GM23338 (cell line): ENCODE measurements at regions not wholly inside any gene's neighbourhood (a gene's known extent, or its start where the extent isn't known, plus 50 kb on each side); places are given as distances from the start of the nearest gene placed in this dataset.

ENCODE experiments used
- EZH2 ChIP-seq: fragments of 200-600 bp; sonication (generic); IDR thresholded peaks from one replicate; pipeline ENCODE4 v1.8.0; 2017; ENCODE audit warnings: antibody characterized with exemption, mild to moderate bottlenecking, low read depth; ENCODE audit not compliant: unreplicated experiment
- EZH2phosphoT487 ChIP-seq: fragments of 200-600 bp; sonication (generic); IDR thresholded peaks from one replicate; pipeline ENCODE4 v1.8.1; 2018; ENCODE audit warnings: antibody characterized with exemption; ENCODE audit not compliant: unreplicated experiment
- JUNB ChIP-seq: IDR thresholded peaks from one replicate; pipeline ENCODE4 v1.6.1; 2016; ENCODE audit warnings: antibody characterized with exemption; ENCODE audit not compliant: unreplicated experiment
- POLR2AphosphoS5 ChIP-seq: IDR thresholded peaks from 2 replicates; pipeline ENCODE4 v1.6.1; 2016; ENCODE audit warnings: antibody characterized with exemption, low read depth
- ZNF331 ChIP-seq: fragments of 250-450 bp; sonication (Bioruptor Pico); IDR thresholded peaks from 2 replicates; pipeline ENCODE4 v1.5.0; 2020; ENCODE audit warnings: low read depth, mild to moderate bottlenecking, moderate library complexity
- TF ChIP-seq, protein P1 (sequence below), 2 experiments: fragments of 200-600 bp in 1 of 2; sonication (generic) in 1 of 2; conservative IDR thresholded peaks; 2 replicates each; pipeline versions ENCODE4 v1.5.1 to v1.6.1; 2016 to 2017; ENCODE audit warnings: antibody characterized with exemption in 2 of 2, low read depth in 2 of 2, mild to moderate bottlenecking in 2 of 2, moderate library complexity in 1 of 2

DNA sequence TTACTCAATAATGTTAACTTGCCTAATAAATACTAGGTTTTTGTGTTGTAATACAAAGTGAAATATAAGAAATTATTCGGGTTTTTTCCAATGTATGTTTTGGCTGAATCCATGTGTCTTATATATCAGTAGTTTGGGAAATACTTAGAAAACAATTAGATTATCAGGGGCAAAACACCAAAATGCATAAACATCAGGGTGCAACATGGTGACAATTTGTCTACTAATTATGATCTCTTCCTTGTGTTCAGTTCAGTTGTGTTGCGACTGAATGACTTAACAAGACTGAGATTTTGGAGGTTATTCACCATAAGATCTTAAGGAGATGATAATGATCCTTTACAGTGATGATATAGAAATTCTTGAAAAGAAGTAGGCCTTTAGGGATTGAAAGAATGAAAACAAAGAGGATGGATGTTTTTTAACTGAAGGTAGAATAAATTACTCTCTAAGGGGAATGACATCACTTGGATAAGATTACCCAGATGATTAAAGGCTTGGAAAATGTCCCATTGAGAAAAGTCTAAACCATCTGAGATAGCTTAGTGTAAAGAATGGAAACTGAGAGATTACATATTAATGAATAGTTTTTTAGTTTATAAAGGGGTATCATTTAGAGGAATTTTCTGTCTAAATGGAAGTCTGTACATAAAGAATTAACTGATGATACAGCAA lies 415.8 kb downstream of the SPATA31D1 start:
- TF ChIP-seq, protein P1, sequence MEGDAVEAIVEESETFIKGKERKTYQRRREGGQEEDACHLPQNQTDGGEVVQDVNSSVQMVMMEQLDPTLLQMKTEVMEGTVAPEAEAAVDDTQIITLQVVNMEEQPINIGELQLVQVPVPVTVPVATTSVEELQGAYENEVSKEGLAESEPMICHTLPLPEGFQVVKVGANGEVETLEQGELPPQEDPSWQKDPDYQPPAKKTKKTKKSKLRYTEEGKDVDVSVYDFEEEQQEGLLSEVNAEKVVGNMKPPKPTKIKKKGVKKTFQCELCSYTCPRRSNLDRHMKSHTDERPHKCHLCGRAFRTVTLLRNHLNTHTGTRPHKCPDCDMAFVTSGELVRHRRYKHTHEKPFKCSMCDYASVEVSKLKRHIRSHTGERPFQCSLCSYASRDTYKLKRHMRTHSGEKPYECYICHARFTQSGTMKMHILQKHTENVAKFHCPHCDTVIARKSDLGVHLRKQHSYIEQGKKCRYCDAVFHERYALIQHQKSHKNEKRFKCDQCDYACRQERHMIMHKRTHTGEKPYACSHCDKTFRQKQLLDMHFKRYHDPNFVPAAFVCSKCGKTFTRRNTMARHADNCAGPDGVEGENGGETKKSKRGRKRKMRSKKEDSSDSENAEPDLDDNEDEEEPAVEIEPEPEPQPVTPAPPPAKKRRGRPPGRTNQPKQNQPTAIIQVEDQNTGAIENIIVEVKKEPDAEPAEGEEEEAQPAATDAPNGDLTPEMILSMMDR (conservative IDR thresholded peaks at IDR 0.05; ENCODE audit: low read depth in 2 of 2), result no peak
- no peak for TF ChIP-seq POLR2AphosphoS5
- no peak for TF ChIP-seq JUNB
- no peak for TF ChIP-seq EZH2phosphoT487
- TF ChIP-seq EZH2, result no peak
- no peak for TF ChIP-seq ZNF331 (CRISPR knock-in tag)
